Duodenal mucosa (tissue), 2 donors: ENCODE measurements at regions not wholly inside any gene's neighbourhood (a gene's known extent, or its start where the extent isn't known, plus 50 kb on each side); places are given as distances from the start of the nearest gene placed in this dataset.

Source experiments
- H3K27ac ChIP-seq: one replicate; pipeline ENCODE4 v1.7.0; 2013; ENCODE audit warnings: low read depth, low read length
- H3K27me3 ChIP-seq, 2 donors: one replicate each; pipeline ENCODE4 v1.7.0; 2013; ENCODE audit warnings: low read length in 2 of 2, control low read depth in 1 of 2; ENCODE audit not compliant: insufficient read depth in 2 of 2, control insufficient read depth in 1 of 2
- H3K36me3 ChIP-seq, 2 donors: one replicate each; pipeline ENCODE4 v1.7.0; 2013; ENCODE audit warnings: low read length in 2 of 2, control low read depth in 1 of 2; ENCODE audit not compliant: insufficient read depth in 2 of 2, control insufficient read depth in 1 of 2
- H3K4me1 ChIP-seq, 2 donors: one replicate each; pipeline ENCODE4 v1.7.0; 2013; ENCODE audit warnings: low read length in 2 of 2, control low read depth in 1 of 2; ENCODE audit not compliant: insufficient read depth in 2 of 2, control insufficient read depth in 1 of 2
- H3K4me3 ChIP-seq, 2 donors: one replicate each; pipeline ENCODE4 v1.7.0; 2013; ENCODE audit warnings: low read length in 2 of 2, low read depth in 1 of 2
- H3K9ac ChIP-seq, 2 donors: one replicate each; pipeline ENCODE4 v1.7.0; 2013; ENCODE audit warnings: low read length in 2 of 2, low read depth in 1 of 2
- H3K9me3 ChIP-seq, 2 donors: one replicate each; pipeline ENCODE4 v1.7.0; 2013; ENCODE audit warnings: low read length in 2 of 2, control low read depth in 1 of 2; ENCODE audit not compliant: control insufficient read depth in 1 of 2

GRCh38 chr7:121578669-121579068 lies 182.6 kb upstream of the FAM3C start:
- peaks cover 0 to 7% of the 10 kb centered on the region in 2 donors for H3K27me3 ChIP-seq
- H3K4me1 ChIP-seq, result no peaks in the 10 kb centered on the region
- no peaks in the 10 kb centered on the region for H3K36me3 ChIP-seq
- no peak overlapping the region for H3K4me3 ChIP-seq
- no peak overlapping the region for H3K27ac ChIP-seq
- no peaks in the 10 kb centered on the region for H3K9me3 ChIP-seq
- no peak overlapping the region for H3K9ac ChIP-seq

GRCh38 chr7:121576148-121576917 lies 180.2 kb upstream of the FAM3C start:
- no peak overlapping the region for H3K27ac ChIP-seq
- no peak overlapping the region for H3K9ac ChIP-seq
- no peaks in the 10 kb centered on the region for H3K36me3 ChIP-seq

DNA sequence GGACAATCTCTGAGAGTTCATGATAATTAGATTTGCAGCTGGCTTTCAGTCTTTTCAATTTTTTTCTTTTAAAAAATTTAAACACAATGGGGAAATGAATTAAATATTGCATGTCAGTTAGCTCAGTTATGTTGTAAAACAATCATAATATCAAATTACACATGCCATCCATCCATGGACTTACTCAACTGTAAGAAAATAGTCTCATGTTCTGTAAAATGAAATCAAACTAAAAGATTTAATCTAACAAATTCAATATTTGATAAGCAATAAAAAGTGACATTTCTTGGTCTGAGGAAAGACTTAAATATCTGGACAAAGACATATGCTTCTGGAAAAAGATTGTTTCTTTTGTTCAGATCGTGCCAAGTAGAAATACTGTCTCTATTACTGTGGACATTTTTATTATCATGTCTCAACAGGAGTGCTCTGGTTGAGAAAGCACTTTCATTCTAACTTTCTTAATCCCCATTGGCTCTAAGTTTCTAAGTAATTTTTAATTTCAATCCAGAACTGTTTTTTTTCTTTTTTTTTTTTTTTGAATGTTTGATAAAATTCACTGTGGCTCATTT lies 179.2 kb upstream of the FAM3C start:
- no peaks in the 10 kb centered on the region for H3K36me3 ChIP-seq
- no peak overlapping the region for H3K4me3 ChIP-seq
- H3K27me3 ChIP-seq, result peaks cover 0 to 7% of the 10 kb centered on the region in 2 donors
- H3K9ac ChIP-seq, result no peak overlapping the region
- H3K4me1 ChIP-seq, result no peaks in the 10 kb centered on the region
- no peak overlapping the region for H3K27ac ChIP-seq
- H3K9me3 ChIP-seq, result no peaks in the 10 kb centered on the region

More at GRCh38 chr7:121576148-121576917, 180.2 kb upstream of the FAM3C start:
- Histone ChIP-seq H3K27me3 (peaks cover 0 to 7% of the 10 kb centered on the region in 2 donors), H3K4me1 (no peaks in the 10 kb centered on the region), H3K9me3 (no peaks in the 10 kb centered on the region), H3K4me3 (no peak overlapping the region)

- H3K4me1 ChIP-seq, result no peaks in the 10 kb centered on the region
Measured at GRCh38 chr7:121574109-121574508, 178.0 kb upstream of the FAM3C start.

GRCh38 chr7:121572615-121573014 lies 176.5 kb upstream of the FAM3C start:
- no peak overlapping the region for H3K9ac ChIP-seq
- no peak overlapping the region for H3K4me3 ChIP-seq
- peaks cover 0 to 7% of the 10 kb centered on the region in 2 donors for H3K27me3 ChIP-seq
- H3K36me3 ChIP-seq, result no peaks in the 10 kb centered on the region
- H3K4me1 ChIP-seq, result no peaks in the 10 kb centered on the region
- H3K27ac ChIP-seq, result no peak overlapping the region
- H3K9me3 ChIP-seq, result no peaks in the 10 kb centered on the region

More at GRCh38 chr7:121574109-121574508, 178.0 kb upstream of the FAM3C start:
- no peaks in the 10 kb centered on the region for H3K9me3 ChIP-seq
- H3K27me3 ChIP-seq, result peaks cover 0 to 7% of the 10 kb centered on the region in 2 donors
- H3K4me3 ChIP-seq, result no peak overlapping the region
- no peak overlapping the region for H3K27ac ChIP-seq
- H3K9ac ChIP-seq, result no peak overlapping the region
- H3K36me3 ChIP-seq, result no peaks in the 10 kb centered on the region

DNA sequence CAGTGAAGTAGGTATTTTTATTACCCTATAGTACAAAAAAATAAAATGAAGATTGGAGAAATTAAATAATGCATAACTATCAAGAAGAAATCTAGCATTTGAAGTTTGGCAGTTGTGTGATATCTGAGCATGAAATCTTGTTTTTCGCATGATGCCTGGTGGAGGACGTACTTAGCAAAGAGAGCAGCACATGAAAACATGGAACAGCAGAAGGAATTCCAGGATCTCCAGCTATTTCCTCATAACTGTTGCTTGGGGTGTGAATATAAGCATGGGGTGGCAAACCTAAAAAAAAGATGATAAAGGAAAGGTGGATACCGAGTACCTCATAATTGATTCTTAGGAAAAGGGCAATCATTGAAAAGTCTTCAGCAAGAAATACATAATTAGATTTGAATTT lies 174.3 kb upstream of the FAM3C start:
- H3K9ac ChIP-seq, result no peak overlapping the region
- H3K27me3 ChIP-seq, result no peaks in the 10 kb centered on the region
- no peaks in the 10 kb centered on the region for H3K36me3 ChIP-seq
- H3K4me3 ChIP-seq, result no peak overlapping the region
- no peaks in the 10 kb centered on the region for H3K9me3 ChIP-seq
- no peaks in the 10 kb centered on the region for H3K4me1 ChIP-seq
- H3K27ac ChIP-seq, result no peak overlapping the region

DNA sequence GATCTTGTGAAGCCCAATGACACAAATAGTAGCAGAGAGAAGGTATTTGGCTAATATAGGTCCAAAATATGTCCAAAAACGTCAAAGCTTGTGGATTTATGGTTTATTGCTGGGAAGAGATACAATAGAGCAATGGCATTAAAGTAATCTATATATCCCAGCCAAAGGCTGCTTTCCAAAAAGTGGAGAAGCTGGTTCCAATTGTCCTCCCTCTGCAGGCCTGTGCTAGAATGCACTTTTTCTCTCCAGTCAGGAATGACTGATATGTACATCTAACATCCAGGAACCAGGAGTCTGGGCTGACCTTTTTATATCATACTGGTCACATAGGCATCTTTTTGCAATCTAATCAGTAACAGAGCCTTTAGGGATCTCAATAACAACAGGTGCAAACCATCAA lies 167.1 kb upstream of the FAM3C start:
- Histone ChIP-seq H3K9me3 (no peaks in the 10 kb centered on the region), H3K27ac (no peak overlapping the region), H3K4me3 (no peak overlapping the region), H3K27me3 (no peaks in the 10 kb centered on the region), H3K9ac (no peak overlapping the region), H3K4me1 (no peaks in the 10 kb centered on the region), H3K36me3 (no peaks in the 10 kb centered on the region)

DNA sequence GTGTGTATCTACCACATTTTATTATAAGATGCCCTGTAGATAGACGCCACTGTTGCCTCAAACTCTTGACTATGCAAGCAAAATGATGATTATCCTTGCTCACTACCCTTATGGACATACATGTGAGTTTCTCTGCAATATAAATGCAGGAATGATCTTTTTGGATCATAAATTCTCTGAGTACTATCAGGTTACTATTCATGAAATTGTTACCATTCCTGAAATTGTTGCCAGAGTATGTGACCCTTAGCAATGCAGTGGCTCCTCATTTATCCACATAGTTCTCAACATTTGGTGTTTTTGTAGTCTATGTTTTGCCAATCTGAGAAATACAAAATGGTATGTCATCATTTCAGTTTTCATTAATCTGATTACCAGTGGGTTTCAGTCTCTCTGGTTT lies 166.2 kb upstream of the FAM3C start:
- H3K4me1 ChIP-seq, result no peaks in the 10 kb centered on the region
- H3K9me3 ChIP-seq, result no peaks in the 10 kb centered on the region
- no peaks in the 10 kb centered on the region for H3K36me3 ChIP-seq
- no peak overlapping the region for H3K4me3 ChIP-seq
- H3K9ac ChIP-seq, result no peak overlapping the region
- H3K27me3 ChIP-seq, result no peaks in the 10 kb centered on the region
- no peak overlapping the region for H3K27ac ChIP-seq

DNA sequence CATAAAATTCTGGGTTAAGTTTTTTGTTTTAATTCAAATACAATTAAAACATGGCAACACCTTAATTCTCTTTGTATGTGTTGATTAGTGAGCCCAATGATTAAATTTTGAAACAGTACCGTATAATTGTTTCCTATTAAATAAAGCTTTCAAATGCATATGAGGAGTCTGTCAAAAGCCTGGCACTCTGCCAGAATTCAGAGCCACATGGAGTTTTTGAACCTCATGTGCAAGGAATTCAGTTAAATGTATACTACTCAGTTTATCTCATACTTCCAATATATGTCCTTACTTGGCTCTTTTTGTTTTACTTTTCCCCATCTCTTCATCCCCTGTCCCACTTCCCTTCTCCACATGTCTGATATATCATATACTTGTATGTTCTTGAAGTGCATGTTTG lies 165.6 kb upstream of the FAM3C start:
- Histone ChIP-seq H3K27me3 (no peaks in the 10 kb centered on the region), H3K9me3 (no peaks in the 10 kb centered on the region), H3K4me3 (no peak overlapping the region), H3K36me3 (no peaks in the 10 kb centered on the region), H3K9ac (no peak overlapping the region), H3K27ac (no peak overlapping the region), H3K4me1 (no peaks in the 10 kb centered on the region)

DNA sequence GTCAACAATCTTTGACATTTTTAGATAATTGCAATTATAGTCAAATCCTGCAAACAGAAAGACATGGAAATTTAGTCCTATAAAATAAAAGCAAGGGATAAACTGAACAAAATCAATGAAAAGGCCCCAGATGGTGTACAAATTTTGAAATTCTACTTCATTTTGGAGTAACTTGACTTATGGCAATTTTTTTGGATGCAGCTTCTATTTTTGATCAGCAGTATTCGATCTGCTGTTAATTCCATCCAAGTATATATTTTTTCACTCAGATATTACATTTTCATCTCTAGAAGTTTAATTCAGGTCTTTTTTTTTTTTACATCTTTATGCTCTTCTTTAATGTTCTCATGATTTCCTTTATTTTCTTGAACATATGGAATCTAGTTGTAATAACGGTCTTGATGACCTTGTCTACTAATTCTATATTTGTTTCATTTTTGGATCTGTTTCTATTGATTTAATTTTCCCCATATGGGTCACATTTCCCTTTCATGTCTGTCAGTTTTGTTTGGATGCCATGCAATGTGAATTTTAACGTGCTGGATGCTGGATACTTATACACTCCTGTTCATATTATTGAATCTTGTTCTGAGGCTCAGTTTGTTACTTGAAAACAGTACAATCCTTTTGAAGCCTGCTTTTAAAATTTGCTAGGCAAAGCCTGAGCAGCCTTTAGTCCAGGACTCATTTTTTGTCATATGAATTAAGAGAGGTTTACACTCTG lies 164.3 kb upstream of the FAM3C start:
- Histone ChIP-seq H3K36me3 (no peaks in the 10 kb centered on the region), H3K9me3 (no peaks in the 10 kb centered on the region)

More for the DNA sequence above, 164.3 kb upstream of the FAM3C start:
- no peak overlapping the region for H3K27ac ChIP-seq
- H3K4me3 ChIP-seq, result no peak overlapping the region
- no peak overlapping the region for H3K9ac ChIP-seq
- H3K27me3 ChIP-seq, result no peaks in the 10 kb centered on the region
- H3K4me1 ChIP-seq, result no peaks in the 10 kb centered on the region
